ENCODE measurements at regions not wholly inside any gene's neighbourhood (a gene's known extent, or its start where the extent isn't known, plus 50 kb on each side); places are given as distances from the start of the nearest gene placed in this dataset.

DNA sequence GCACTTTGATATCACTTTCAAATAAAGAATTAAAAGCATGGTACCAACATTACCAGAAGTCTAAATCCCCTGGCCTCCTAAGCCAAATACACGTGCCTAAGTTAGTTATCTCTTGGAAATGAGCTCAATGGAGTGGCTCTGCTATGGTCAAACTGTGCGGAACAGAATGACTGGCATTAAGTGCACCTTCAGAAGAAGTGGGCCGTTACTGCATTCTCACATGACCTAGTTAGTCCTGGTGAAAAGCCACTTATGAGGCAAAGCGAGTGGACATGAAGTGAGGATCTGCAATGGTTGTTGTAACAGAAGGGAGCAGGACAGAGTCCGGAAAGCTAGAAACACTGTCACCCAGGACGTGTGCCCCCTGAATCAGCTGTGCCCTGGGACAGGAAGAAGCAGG lies 633.1 kb downstream of the IRX1 start:
- TF ChIP-seq, protein P1, sequence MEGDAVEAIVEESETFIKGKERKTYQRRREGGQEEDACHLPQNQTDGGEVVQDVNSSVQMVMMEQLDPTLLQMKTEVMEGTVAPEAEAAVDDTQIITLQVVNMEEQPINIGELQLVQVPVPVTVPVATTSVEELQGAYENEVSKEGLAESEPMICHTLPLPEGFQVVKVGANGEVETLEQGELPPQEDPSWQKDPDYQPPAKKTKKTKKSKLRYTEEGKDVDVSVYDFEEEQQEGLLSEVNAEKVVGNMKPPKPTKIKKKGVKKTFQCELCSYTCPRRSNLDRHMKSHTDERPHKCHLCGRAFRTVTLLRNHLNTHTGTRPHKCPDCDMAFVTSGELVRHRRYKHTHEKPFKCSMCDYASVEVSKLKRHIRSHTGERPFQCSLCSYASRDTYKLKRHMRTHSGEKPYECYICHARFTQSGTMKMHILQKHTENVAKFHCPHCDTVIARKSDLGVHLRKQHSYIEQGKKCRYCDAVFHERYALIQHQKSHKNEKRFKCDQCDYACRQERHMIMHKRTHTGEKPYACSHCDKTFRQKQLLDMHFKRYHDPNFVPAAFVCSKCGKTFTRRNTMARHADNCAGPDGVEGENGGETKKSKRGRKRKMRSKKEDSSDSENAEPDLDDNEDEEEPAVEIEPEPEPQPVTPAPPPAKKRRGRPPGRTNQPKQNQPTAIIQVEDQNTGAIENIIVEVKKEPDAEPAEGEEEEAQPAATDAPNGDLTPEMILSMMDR (IDR thresholded peaks at IDR 0.05; ENCODE audit: insufficient read depth, low read depth, low read length), result no peak
- TF ChIP-seq EZH2 (IDR thresholded peaks at IDR 0.05; ENCODE audit: insufficient read depth, low read length), result no peak
